SJSA1 (cell line): ENCODE measurements at regions not wholly inside any gene's neighbourhood (a gene's known extent, or its start where the extent isn't known, plus 50 kb on each side); places are given as distances from the start of the nearest gene placed in this dataset.

Experiments
- DNase-seq, 2 experiments: peaks; one replicate each; pipeline ENCODE4 v3.0.0-alpha.2; 2015 to 2020; ENCODE audit warnings: low spot score in 2 of 2, low read depth in 1 of 2
- H3K27ac ChIP-seq: fragments of 250-450 bp; sonication (Bioruptor Pico); 2 replicates; pipeline ENCODE4 v1.5.1; 2020; ENCODE audit warnings: mild to moderate bottlenecking, moderate library complexity
- H3K27me3 ChIP-seq: fragments of 250-450 bp; sonication (Bioruptor Pico); replicated peaks from 2 replicates; pipeline ENCODE4 v1.5.1; 2020; ENCODE audit warnings: mild to moderate bottlenecking, moderate library complexity
- H3K36me3 ChIP-seq: fragments of 250-450 bp; sonication (Bioruptor Pico); 2 replicates; pipeline ENCODE4 v1.5.1; 2020; ENCODE audit warnings: mild to moderate bottlenecking
- H3K4me1 ChIP-seq: fragments of 250-450 bp; sonication (Bioruptor Pico); replicated peaks from 2 replicates; pipeline ENCODE4 v1.6.1; 2021; ENCODE audit warnings: mild to moderate bottlenecking
- H3K4me3 ChIP-seq: fragments of 250-450 bp; sonication (Bioruptor Pico); 2 replicates; pipeline ENCODE4 v1.5.1; 2020; ENCODE audit warnings: mild to moderate bottlenecking
- H3K9me3 ChIP-seq: fragments of 250-450 bp; sonication (Bioruptor Pico); replicated peaks from 2 replicates; pipeline ENCODE4 v1.5.1; 2020; ENCODE audit warnings: mild to moderate bottlenecking

GRCh38 chrX:33465137-33465536 is 253.8 kb upstream of the DMD start:
- no peaks in the 10 kb centered on the region for H3K36me3 ChIP-seq
- no peak overlapping the region for H3K27ac ChIP-seq
- H3K4me3 ChIP-seq = no peak overlapping the region
- H3K4me1 ChIP-seq = no peaks in the 10 kb centered on the region
- H3K27me3 ChIP-seq = no peaks in the 10 kb centered on the region
- no peaks in the 10 kb centered on the region for H3K9me3 ChIP-seq
- DNase-seq = no peak

GRCh38 chrX:33457102-33457501 is 245.8 kb upstream of the DMD start:
- Histone ChIP-seq H3K36me3 (no peaks in the 10 kb centered on the region), H3K27ac (no peak overlapping the region)

GRCh38 chrX:33447285-33447684 is 235.9 kb upstream of the DMD start:
- Histone ChIP-seq H3K27me3 (no peaks in the 10 kb centered on the region), H3K9me3 (no peaks in the 10 kb centered on the region), H3K36me3 (no peaks in the 10 kb centered on the region), H3K4me1 (no peaks in the 10 kb centered on the region), H3K4me3 (no peak overlapping the region), H3K27ac (no peak overlapping the region)
- no peak for DNase-seq

More at GRCh38 chrX:33457102-33457501, 245.8 kb upstream of the DMD start:
- no peak for DNase-seq
- Histone ChIP-seq H3K4me1 (no peaks in the 10 kb centered on the region), H3K27me3 (no peaks in the 10 kb centered on the region), H3K9me3 (no peaks in the 10 kb centered on the region), H3K4me3 (no peak overlapping the region)

GRCh38 chrX:33434256-33435092 is 223.1 kb upstream of the DMD start:
- Histone ChIP-seq H3K36me3 (no peaks in the 10 kb centered on the region), H3K4me3 (no peak overlapping the region), H3K4me1 (no peaks in the 10 kb centered on the region), H3K27ac (no peak overlapping the region), H3K9me3 (no peaks in the 10 kb centered on the region), H3K27me3 (no peaks in the 10 kb centered on the region)
- peak; percentile 9 to 43 for DNase-seq

GRCh38 chrX:33416273-33416805 is 205.0 kb upstream of the DMD start:
- no peaks in the 10 kb centered on the region for H3K36me3 ChIP-seq
- H3K4me3 ChIP-seq = no peak overlapping the region
- H3K9me3 ChIP-seq = no peaks in the 10 kb centered on the region
- DNase-seq = no peak
- no peaks in the 10 kb centered on the region for H3K27me3 ChIP-seq
- no peaks in the 10 kb centered on the region for H3K4me1 ChIP-seq
- H3K27ac ChIP-seq = no peak overlapping the region

- H3K4me1 ChIP-seq = no peaks in the 10 kb centered on the region
- no peaks in the 10 kb centered on the region for H3K27me3 ChIP-seq
- DNase-seq = no peak
- H3K27ac ChIP-seq = no peak overlapping the region
- H3K9me3 ChIP-seq = no peaks in the 10 kb centered on the region
- no peaks in the 10 kb centered on the region for H3K36me3 ChIP-seq
- H3K4me3 ChIP-seq = no peak overlapping the region
Measured at GRCh38 chrX:33415459-33415858, 204.1 kb upstream of the DMD start.

GRCh38 chrX:33385546-33385945 is 174.2 kb upstream of the DMD start:
- no peak for DNase-seq
- no peaks in the 10 kb centered on the region for H3K9me3 ChIP-seq
- no peak overlapping the region for H3K4me3 ChIP-seq
- H3K36me3 ChIP-seq = no peaks in the 10 kb centered on the region
- no peak overlapping the region for H3K27ac ChIP-seq
- no peaks in the 10 kb centered on the region for H3K27me3 ChIP-seq
- H3K4me1 ChIP-seq = no peaks in the 10 kb centered on the region

GRCh38 chrX:33379839-33380238 is 168.5 kb upstream of the DMD start:
- H3K27ac ChIP-seq = no peak overlapping the region
- no peak for DNase-seq
- H3K36me3 ChIP-seq = no peaks in the 10 kb centered on the region
- no peaks in the 10 kb centered on the region for H3K9me3 ChIP-seq
- no peaks in the 10 kb centered on the region for H3K27me3 ChIP-seq
- no peak overlapping the region for H3K4me3 ChIP-seq
- H3K4me1 ChIP-seq = no peaks in the 10 kb centered on the region

GRCh38 chrX:33357606-33358005 is 146.3 kb upstream of the DMD start:
- Histone ChIP-seq H3K27me3 (no peaks in the 10 kb centered on the region), H3K36me3 (no peaks in the 10 kb centered on the region), H3K9me3 (no peaks in the 10 kb centered on the region), H3K4me3 (no peak overlapping the region), H3K27ac (no peak overlapping the region), H3K4me1 (no peaks in the 10 kb centered on the region)
- no peak for DNase-seq

- Histone ChIP-seq H3K4me3 (no peak overlapping the region), H3K27me3 (no peaks in the 10 kb centered on the region), H3K27ac (no peak overlapping the region), H3K4me1 (no peaks in the 10 kb centered on the region), H3K36me3 (no peaks in the 10 kb centered on the region), H3K9me3 (no peaks in the 10 kb centered on the region)
- DNase-seq = no peak
Measured at GRCh38 chrX:33339219-33339618, 127.9 kb upstream of the DMD start.

GRCh38 chrX:33336783-33337182 is 125.4 kb upstream of the DMD start:
- H3K27me3 ChIP-seq = no peaks in the 10 kb centered on the region
- no peaks in the 10 kb centered on the region for H3K4me1 ChIP-seq
- DNase-seq = peak in 1 of 2 experiments; percentile 12
- no peaks in the 10 kb centered on the region for H3K9me3 ChIP-seq
- H3K4me3 ChIP-seq = no peak overlapping the region
- H3K36me3 ChIP-seq = no peaks in the 10 kb centered on the region
- no peak overlapping the region for H3K27ac ChIP-seq

GRCh38 chrX:33333271-33333670 is 121.9 kb upstream of the DMD start:
- H3K27ac ChIP-seq = no peak overlapping the region
- DNase-seq = no peak
- H3K4me1 ChIP-seq = no peaks in the 10 kb centered on the region
- H3K4me3 ChIP-seq = no peak overlapping the region
- no peaks in the 10 kb centered on the region for H3K36me3 ChIP-seq
- H3K27me3 ChIP-seq = no peaks in the 10 kb centered on the region
- H3K9me3 ChIP-seq = no peaks in the 10 kb centered on the region

- H3K27ac ChIP-seq = no peak overlapping the region
- H3K36me3 ChIP-seq = no peaks in the 10 kb centered on the region
- H3K4me3 ChIP-seq = no peak overlapping the region
- DNase-seq = no peak
- no peaks in the 10 kb centered on the region for H3K9me3 ChIP-seq
- no peaks in the 10 kb centered on the region for H3K4me1 ChIP-seq
- H3K27me3 ChIP-seq = no peaks in the 10 kb centered on the region
Measured at GRCh38 chrX:33330798-33331197, 119.4 kb upstream of the DMD start.

GRCh38 chrX:33324099-33324498 is 112.8 kb upstream of the DMD start:
- Histone ChIP-seq H3K9me3 (no peaks in the 10 kb centered on the region), H3K27ac (no peak overlapping the region)

More at GRCh38 chrX:33324099-33324498, 112.8 kb upstream of the DMD start:
- Histone ChIP-seq H3K36me3 (no peaks in the 10 kb centered on the region), H3K4me3 (no peak overlapping the region), H3K27me3 (no peaks in the 10 kb centered on the region), H3K4me1 (no peaks in the 10 kb centered on the region)
- DNase-seq = no peak
